ENCODE measurements at regions not wholly inside any gene's neighbourhood (a gene's known extent, or its start where the extent isn't known, plus 50 kb on each side); places are given as distances from the start of the nearest gene placed in this dataset.

DNA sequence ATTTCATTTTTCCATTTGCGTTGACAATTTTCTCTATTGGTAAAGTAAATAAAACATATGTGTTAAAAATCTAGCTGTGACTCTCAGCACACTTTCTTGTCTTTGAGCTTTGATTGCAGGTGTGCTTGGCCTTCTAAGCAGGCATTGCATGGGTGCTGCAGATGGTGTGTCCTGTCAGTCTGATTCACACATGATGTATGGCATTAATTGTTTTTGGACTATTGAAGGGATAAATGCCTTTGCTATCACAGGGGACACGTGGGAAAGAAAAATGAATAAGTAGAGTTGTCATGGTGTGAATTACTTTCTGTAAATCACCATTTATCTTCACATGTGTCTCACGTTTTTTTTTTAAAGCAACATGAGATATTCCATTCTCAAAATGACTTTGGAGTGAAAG lies 211.3 kb upstream of the NAV3 start:
- no peak for DNase-seq

DNA sequence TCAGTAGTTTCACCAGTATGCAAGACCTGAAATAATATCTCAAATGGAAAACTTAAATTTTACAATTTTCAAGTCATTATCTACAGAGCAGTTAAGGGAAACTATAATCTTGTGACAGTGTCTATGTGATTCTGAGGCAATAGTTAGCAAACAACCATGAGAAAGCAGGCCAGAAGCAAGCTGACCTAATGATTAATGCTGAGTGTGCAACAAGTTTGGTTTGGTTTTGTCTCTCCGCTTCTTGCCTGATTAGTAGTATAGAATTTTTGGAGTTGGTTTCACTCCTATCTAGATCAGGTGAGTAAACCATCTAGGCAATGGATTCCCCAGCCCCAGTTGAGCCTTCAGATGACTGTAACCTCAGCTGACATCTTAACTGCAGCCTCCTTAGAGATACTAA lies 212.9 kb upstream of the NAV3 start:
- DNase-seq = no peak

DNA sequence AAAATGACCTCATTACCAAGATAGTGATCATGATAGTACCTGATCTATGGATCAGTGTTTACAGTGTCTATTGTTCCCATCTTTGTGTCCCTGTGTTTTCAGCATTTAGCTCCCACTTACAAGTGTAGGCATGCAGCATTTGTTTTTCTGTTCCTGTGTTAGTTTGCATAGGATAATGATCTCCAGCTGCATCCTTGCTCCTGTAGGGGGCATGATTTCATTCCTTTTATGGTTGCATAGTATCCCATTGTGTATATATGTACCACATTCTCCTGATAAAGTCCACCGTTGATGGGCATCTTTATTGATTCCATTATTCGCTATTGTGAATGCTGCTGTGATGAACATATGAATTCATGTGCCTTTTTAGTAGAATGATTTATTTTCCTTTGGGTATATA lies 215.4 kb upstream of the NAV3 start:
- no peak for DNase-seq

DNA sequence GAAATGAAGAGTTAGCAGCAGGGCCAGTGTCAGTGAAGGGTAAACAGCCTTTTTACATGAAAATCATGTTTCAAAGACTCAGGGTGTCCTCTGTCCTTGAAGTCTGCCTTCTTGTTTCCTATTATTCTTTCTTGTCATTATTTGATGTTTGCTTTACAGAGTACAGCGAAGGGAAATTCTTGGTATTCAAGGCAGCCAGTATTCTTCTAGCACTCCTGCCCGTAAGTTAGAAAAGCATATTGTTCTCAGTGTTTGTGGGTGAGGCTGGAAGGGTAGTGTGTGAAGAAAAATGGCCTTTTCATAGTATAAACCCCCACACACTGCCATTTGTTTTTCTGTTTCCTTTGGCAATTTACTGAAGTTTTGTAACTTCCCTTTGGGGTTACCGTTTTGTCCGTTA lies 217.3 kb upstream of the NAV3 start:
- no peak for DNase-seq

DNA sequence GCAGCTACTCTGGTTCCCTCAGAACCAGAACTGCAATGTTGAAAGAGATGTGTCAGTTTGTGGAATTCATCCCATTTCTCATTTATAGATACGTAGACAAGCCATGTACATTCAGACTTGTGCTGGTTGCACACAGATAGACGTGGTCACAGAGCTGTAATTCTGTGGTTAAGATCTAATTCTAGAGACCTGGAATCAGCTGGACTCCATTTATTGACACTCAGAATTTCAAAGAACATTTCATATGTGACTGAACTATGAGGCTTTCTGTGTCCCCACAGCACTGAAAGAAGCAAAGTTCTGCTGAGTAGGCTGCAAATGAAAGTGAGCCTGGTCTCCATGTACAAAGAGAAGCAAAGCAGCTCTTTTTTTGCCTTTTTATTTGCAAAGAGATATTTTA lies 220.2 kb upstream of the NAV3 start:
- DNase-seq = no peak

DNA sequence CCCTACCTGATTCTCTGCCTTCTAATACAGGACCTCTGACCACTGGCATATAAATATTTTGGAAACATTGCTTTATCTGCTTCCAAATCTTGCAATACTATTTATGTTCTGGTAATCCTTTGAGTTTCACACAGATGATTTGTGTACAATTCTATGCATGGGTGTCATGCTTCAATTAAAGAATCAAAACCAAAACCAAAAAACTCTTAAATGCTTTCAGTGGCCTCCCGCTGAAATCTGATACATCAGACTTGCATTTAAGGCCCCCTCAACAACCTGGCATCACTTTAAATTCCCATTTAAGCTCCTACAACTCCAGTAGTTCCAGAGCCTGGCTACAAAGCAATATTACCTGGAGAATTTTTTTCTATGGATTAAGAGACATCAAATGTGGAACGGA lies 221.7 kb upstream of the NAV3 start:
- DNase-seq = no peak

DNA sequence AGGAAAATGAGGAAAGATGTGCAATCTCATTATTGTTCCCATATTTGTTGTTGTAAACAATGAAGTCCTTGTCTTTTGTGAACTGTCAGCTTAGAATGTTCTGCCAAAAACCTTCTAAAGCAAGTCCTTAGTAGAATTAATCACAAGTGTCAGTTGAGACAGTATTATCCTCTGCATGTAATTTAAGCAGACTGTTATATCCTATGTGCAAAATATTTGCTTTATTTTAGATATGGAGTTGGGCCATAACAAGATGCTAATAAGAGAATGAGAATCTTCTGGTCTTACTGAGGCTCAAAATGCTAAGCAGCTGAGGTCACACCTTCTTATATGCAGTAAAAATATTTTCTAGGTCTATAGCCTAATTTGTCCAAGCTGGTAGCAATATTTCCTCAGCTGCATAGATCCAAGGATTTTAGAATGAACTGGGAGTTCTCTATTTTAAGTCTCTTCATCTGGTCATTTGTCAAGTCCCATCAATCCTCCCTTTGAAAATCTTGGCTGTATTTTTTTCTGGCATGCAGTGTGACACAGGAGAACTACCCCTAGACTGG lies 222.3 kb upstream of the NAV3 start:
- no peak for DNase-seq

DNA sequence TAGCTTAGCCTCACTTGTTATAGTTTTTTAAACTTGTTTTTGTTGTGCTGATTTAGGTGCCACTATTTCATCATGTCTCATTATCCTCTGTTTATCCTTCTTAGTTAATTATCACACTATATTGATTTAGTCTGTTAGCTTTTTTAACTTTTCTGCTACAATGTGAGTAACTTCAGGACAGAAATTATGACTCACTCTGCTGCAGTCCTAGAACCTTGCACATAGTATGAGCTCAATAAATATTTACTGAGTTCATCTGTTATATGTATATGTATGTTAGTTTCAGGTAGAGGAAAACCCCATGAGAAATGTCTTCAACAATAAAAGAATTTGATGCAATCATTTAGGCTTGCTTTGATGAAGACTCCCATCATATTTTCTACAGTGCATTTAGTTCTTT lies 224.3 kb upstream of the NAV3 start:
- DNase-seq = no peak

DNA sequence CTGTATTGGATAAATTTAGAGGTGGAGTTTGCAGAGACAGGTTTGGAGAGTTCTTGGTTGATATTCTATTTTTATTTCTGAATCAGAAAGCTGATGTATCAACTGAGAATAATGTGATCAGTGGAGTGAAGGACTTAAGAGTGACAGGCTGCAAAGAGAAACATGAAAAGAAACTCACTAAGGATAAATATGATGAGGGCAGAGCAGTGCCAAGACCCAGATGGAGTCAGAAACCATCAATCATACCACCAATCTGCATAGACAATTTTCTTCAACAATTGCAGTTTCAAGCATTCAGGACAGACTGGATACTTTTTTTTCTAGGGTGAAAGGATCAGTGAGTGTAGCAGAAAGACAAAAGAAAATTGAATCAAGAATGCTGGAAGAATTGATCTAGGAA lies 226.7 kb upstream of the NAV3 start:
- DNase-seq = no peak

DNA sequence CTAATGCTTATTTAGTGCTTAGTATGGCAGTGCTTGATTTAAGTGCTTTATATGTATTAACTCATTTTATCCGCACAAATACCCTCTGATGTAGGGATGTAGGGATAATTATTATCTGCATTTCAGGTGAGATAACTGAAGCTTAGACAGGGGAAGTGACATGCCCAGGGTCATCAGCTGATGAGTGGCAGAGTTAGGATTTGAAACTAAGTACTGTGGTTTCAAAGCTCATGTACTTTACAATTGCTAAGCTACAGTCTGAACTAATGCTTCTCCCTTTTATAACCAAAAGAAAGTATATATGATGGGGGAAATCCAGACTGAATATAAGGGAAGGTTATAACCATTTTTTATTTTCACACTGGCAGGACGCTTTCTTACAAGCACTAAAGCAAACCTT lies 229.6 kb upstream of the NAV3 start:
- DNase-seq = no peak

DNA sequence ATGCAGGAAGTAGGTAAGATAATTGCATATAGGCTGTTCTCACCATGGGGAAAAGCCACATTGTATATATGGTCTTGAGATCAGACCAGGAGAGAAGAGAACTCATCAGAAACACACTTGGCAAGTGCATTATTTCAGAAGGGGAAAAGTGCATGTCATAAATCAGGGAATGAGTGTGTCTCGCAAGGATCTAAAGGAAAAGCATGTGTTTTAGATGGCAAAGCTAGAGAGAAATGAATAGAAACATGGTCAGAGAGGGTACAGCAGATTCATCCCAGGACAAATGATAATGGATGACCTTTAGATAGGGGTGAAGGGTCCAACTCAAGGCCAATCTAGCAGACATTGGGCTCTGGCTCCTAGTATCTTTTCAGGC lies 230.2 kb upstream of the NAV3 start:
- DNase-seq = no peak

DNA sequence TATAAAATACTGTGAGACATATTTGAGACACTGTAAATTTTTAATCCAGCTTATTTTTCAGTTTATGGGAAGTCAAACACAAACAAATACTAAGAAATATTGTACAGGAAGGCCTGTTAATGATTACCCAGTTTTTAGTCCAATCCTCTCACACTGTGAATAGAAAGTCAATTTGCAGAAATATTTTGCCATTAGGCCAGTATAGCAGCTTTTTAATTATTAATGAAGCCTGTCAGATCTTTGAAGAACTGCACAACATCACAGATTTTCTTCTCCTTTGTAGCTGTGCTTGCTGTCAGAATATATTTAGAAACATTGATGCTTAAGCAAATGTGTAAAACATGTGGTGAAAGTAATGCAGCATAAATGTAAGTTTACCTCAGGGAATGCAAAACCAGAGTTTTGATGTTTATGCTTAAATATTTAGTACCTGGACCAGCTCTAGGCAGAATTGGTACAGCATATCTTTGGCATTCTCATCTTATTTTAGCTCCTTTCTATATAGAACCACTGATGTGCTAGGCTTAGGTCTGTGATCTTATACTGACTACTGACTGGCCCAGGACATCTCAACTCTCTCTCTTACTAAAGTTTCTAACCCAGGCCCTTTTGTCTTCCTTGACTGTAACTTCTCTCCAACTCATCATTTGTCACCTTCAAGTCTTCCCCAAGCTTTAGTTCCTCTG lies 230.8 kb upstream of the NAV3 start:
- DNase-seq = no peak

DNA sequence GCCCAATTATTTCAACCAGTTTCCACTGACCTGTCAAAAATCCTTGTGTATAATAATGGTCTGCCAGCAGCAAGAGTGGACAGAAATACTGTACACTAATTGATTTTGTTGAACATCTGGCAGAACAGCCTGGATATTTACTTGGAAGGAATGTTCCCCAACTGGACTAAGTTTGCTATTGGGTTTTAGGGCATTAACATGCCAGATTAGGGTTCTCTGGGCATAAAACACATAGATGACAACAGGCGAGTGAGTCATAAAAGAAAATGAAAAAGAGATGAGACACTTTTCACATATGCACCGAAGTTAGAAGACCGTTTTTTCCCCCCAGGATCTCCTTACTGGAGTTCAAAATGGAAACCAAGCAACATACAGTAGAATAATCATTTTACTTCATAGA lies 236.3 kb upstream of the NAV3 start:
- DNase-seq = no peak

DNA sequence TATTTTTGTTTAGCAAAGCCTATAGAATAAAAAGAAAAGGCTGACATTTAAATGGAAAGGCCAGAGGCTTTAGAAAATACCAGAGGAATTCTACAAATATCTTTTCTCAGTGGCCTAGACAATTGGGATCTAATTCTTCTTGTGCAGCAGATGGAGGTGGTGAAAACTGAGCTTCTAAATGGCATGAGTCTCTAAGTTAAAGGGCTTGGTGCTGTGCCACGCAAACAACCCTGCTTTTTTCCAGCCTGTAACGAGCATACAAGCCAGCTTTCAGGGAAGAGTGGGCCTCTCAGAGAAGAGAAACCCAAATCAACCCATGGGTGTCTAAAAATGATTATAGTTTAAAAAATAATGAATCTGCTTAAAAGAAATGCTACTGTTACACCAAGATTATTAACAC lies 237.9 kb upstream of the NAV3 start:
- DNase-seq = no peak

DNA sequence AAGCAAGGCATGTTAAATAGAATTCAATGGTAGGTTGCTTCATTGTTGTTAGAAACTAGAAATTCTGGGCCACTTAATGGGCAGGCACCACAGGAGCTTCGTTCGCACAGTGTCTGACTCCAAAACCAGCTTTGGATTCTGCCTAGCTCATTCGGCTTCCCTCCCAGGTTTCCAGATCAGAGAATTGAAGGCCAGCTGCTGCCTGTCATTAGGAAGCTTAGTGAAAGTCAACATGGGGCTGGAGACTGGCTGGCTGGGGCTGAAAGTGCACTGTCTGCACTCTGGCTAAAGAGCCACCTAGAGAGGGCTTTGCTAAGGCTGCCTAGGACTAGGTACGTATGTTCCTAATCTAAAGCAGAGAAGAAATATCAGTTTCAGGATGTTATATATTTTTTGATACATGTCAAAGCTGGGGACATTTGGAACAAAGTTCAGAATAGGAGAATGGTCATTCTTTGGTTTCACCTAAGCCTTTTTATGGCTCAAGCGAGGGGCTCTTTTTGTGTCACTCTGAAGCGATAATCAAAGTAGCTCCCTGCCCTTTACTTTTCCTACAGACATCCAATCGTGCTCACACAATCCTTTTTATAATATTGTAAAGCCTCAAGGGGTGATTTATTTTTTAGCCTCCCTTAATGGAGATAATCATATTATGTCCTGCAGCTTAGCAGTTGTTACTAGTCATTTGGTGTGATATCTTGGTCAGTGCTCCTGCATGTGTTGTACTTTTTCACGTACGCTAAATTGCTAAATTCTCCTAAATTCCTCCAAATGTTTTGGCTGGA lies 238.5 kb upstream of the NAV3 start:
- peak; percentile 53 for DNase-seq

DNA sequence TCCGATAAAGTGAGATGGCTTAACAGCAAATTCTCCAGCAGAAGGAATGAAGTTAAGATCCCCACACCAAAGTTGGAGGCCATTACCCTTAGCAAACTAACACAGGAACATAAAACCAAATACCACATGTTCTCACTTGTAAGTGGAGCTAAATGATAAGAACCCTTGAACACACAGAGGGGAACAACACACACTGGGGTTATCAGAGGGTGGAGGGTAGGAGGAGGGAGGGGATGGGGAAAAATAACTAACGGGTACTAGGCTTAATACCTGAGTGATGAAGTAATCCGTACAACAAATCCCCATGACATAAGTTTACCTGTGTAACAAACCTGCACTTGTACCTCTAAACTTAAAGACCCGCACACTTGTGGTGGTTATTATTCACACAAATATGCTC lies 240.4 kb upstream of the NAV3 start:
- DNase-seq = no peak

DNA sequence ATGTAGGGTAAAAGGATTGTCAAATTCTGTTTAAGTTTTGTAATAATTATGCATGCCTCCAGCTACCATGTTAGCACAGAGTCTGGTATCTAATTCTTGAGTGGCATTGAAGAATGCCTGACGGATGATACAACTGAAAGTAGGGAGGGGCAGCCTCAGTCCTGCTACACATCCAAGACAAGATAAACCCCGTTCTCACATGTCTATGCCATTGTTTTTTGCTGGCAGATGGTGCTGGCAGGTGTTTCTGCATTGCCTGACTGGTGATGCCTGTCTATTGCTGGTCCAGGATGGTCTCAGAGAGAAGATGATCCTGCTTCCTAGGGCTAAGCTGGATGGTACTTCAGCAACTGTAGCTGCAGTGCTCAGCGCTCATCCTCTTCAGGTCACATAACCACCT lies 245.8 kb upstream of the NAV3 start:
- no peak for DNase-seq

DNA sequence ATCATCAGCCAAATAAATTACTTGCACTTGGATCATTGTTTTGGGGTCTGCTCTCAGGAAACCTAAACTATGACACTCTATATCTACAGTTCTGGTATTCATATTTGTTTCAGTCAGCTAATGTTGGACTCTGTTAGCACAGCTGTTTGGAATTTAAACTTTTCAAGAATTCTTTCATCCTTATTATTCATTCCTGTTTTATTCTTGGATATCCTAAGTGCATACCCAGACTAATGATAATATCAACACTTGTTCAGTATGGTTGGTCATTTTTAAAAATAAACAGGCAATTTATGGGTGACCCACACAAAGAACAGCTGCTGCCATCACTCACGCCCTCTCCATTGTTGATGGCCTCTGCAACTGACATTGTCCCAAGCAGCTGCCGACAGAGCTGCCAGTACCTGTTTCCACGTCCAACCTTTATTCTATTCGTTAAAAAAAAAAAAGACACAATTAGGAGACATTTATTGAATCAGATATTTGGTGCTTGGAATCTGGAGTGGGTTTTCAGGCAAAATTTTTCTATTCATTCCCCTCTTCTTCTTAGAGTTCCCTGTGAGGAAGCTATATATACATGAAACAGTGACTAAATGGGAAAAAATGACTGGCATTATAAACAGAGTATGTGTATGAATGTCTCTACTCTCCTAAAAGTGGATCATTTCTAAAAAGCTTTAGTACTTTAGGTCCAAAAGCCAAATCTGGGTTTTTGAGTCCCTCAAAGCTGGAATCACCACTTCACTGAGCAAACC lies 252.1 kb upstream of the NAV3 start:
- DNase-seq = no peak

DNA sequence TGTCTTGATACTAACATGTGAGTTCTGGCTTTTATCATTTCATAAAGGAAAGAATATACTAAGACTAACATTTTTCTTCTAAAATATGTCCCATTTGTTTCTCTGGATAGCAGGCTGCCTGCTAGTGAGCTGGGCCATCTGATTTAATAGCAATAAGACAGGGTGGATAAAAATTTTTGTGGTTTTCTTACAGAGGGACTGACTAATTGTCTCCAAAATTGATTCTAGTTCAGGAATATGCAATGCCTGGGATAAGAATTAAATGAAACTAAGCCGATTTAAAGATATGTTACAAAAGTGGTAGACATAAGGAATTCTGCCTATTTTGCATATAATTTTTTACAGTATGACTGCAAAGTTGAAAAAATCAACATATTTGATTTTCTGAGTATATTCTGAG lies 252.9 kb upstream of the NAV3 start:
- no peak for DNase-seq

DNA sequence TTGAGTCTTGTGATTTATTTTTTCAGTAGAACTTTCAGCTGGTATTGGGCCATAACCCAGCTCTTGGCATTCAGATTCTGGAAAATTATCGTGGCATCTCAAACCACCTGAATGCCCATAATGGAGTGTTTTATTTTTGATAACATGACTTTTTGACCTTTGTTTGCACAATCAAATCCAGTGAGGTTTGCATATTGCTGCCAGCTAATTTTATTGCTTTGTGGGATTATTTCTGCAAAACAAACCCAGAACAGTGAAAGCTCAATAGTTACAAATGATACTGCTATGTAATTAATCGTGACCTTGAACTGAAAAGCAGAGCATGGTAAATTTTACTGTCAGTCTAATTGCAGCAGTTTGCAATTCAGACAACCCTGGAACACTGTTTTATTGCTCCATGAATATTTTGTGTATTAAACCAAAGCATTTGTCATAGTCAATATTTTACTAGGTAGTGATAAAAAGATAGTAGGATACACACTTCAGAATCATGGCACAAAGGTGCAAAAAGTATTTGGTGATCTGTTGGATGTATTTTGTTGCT lies 255.2 kb upstream of the NAV3 start:
- no peak for DNase-seq

DNA sequence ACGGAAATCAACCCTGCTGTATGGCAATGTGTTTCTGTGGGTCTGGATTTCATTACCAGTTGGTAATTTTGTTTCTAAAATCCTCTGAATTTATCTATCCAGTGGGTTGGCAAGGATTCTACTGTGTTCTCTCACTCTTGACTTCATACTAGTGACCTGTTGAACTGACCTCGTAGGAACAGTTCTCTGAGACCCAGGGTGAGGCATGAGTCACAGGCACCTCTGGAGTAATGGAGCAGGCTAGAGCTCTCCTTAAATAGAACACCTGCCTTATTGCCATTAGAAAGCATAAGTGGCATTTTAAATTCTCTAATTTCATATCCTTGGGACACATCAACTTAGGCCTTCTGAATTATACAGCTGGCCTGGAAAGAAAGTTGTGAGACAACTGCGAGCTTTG lies 258.3 kb upstream of the NAV3 start:
- no peak for DNase-seq

DNA sequence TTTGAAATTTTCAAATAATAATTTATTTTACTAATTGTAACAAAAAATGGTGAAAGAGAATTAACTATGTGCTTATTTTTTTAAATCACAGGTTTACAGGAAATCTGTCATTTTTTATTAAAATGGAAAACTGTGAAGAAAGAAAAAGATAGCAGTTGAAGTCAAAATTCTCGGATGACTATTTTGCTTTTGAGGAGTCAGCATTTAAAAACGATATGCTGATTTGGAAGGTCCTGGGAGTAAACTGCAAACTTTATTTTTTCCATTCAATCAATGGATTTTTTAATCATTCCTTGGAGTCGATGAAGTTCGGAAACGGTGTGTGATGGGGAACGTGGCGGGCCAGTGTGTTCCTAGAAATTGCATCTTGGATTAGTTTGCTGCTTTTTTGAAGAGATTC lies 258.9 kb upstream of the NAV3 start:
- no peak for DNase-seq

DNA sequence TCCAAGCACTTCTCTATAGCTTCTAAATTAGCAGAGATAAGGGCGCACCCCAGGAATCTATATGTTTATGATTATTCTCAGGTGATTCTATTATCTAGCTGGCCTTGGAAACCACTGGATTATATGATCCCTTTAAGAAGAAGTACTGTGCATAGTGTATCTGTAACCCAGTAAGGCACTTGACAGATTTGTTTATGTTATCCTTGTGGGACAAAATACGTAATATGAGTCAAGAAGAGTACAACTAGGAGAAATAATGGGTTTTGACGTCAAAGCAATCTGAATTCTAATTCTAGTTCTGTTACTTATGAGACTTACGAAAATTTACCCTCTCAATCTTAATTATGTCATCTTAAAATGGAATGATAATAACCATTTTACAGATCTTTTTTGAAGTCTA lies 259.6 kb upstream of the NAV3 start:
- DNase-seq = no peak

DNA sequence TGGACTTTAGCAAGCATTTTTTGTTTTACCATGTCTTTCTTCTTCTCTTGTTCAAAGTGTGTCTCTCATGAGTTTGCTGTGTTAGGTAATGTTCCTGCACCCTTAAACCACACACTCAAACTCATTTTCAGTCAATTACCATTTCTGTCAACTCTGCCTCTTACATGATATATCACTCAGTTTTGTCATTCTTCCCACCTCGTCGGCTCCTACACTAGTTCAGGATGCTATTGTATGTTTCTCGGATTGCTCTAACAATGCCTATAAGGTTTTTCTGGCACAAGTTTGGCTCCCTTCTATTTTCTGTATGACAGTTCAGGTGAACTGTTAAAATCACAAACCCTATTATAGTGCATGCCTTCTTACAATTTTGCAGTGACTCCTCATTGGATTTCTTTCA lies 260.8 kb upstream of the NAV3 start:
- no peak for DNase-seq

Data from COR-L47 (cell line).